22Rv1 (cell line): ENCODE measurements at regions not wholly inside any gene's neighbourhood (a gene's known extent, or its start where the extent isn't known, plus 50 kb on each side); places are given as distances from the start of the nearest gene placed in this dataset.

Experiments
- CTCF ChIP-seq: fragments of 450-650 bp; IDR thresholded peaks from 2 replicates; pipeline ENCODE4 v1.5.1; 2017; ENCODE audit warnings: mild to moderate bottlenecking
- ZFX ChIP-seq: fragments of 450-650 bp; IDR thresholded peaks from 2 replicates; pipeline ENCODE4 v1.6.1; 2017; ENCODE audit warnings: antibody characterized with exemption, borderline replicate concordance

- no peak for TF ChIP-seq CTCF
- no peak for TF ChIP-seq ZFX
These were observed 441.1 kb downstream of the BCAT1 start for GRCh38 chr12:24507827-24508226.
